H9 (cell line): ENCODE measurements at regions not wholly inside any gene's neighbourhood (a gene's known extent, or its start where the extent isn't known, plus 50 kb on each side); places are given as distances from the start of the nearest gene placed in this dataset.

Source experiments
- DNase-seq: peaks from one replicate; pipeline ENCODE4 v3.0.0-alpha.2; 2017
- H2AFZ ChIP-seq: one replicate; pipeline ENCODE4 v1.6.1; 2013; ENCODE audit warnings: mild to moderate bottlenecking, low read length, control low read depth, moderate library complexity
- H2AK5ac ChIP-seq: 2 replicates; pipeline ENCODE4 v1.6.1; 2013; ENCODE audit warnings: low read length, control low read depth, mixed read lengths; ENCODE audit not compliant: insufficient read length
- H2BK120ac ChIP-seq: one replicate; pipeline ENCODE4 v1.6.1; 2013; ENCODE audit warnings: low read depth, mild to moderate bottlenecking, low read length, control low read depth, inconsistent platforms; ENCODE audit not compliant: poor library complexity, severe bottlenecking
- H2BK12ac ChIP-seq: 2 replicates; pipeline ENCODE4 v1.6.1; 2013; ENCODE audit warnings: low read length, control low read depth, mixed read lengths, low read depth; ENCODE audit not compliant: insufficient read length
- H2BK15ac ChIP-seq: 2 replicates; pipeline ENCODE4 v1.6.1; 2013; ENCODE audit warnings: low read depth, low read length, control low read depth
- H2BK20ac ChIP-seq: one replicate; pipeline ENCODE4 v1.6.1; 2013; ENCODE audit warnings: low read depth, mild to moderate bottlenecking, low read length, control low read depth, inconsistent platforms; ENCODE audit not compliant: poor library complexity, severe bottlenecking
- H2BK5ac ChIP-seq: 2 replicates; pipeline ENCODE4 v1.6.1; 2013; ENCODE audit warnings: low read length, control low read depth, mixed read lengths; ENCODE audit not compliant: insufficient read length
- H3K14ac ChIP-seq: 2 replicates; pipeline ENCODE4 v1.6.1; 2013; ENCODE audit warnings: low read length, control low read depth; ENCODE audit not compliant: insufficient read depth
- H3K18ac ChIP-seq: 2 replicates; pipeline ENCODE4 v1.6.1; 2013; ENCODE audit warnings: low read depth, mild to moderate bottlenecking, mixed read lengths, low read length, control low read depth; ENCODE audit not compliant: insufficient read length
- H3K23ac ChIP-seq: 2 replicates; pipeline ENCODE4 v1.6.1; 2013; ENCODE audit warnings: low read length, control low read depth, mixed read lengths, low read depth; ENCODE audit not compliant: insufficient read length
- H3K23me2 ChIP-seq: 2 replicates; pipeline ENCODE4 v1.6.1; 2013; ENCODE audit warnings: low read depth, mild to moderate bottlenecking, mixed read lengths, low read length, control low read depth; ENCODE audit not compliant: insufficient read length, poor library complexity, severe bottlenecking
- H3K27ac ChIP-seq: 2 replicates; pipeline ENCODE4 v1.5.1; 2013; ENCODE audit warnings: low read length, control low read depth, mixed read lengths, low read depth; ENCODE audit not compliant: insufficient read length
- H3K27me3 ChIP-seq: 2 replicates; pipeline ENCODE4 v1.6.1; 2013; ENCODE audit warnings: low read length, control low read depth, inconsistent platforms; ENCODE audit not compliant: insufficient read depth
- H3K4ac ChIP-seq: 2 replicates; pipeline ENCODE4 v1.6.1; 2013; ENCODE audit warnings: low read depth, mild to moderate bottlenecking, control low read depth, inconsistent platforms, low read length, moderate library complexity
- H3K4me1 ChIP-seq: 2 replicates; pipeline ENCODE4 v1.6.1; 2013; ENCODE audit warnings: low read length, control low read depth, inconsistent platforms; ENCODE audit not compliant: insufficient read depth
- H3K4me2 ChIP-seq: 2 replicates; pipeline ENCODE4 v1.6.1; 2013; ENCODE audit warnings: low read length, control low read depth, mixed read lengths; ENCODE audit not compliant: insufficient read length, insufficient read depth
- H3K56ac ChIP-seq: 2 replicates; pipeline ENCODE4 v1.6.1; 2013; ENCODE audit warnings: low read depth, mild to moderate bottlenecking, mixed read lengths, low read length, control low read depth; ENCODE audit not compliant: insufficient read length
- H3K79me1 ChIP-seq: 2 replicates; pipeline ENCODE4 v1.6.1; 2013; ENCODE audit warnings: low read depth, mild to moderate bottlenecking, moderate library complexity, low read length, control low read depth, inconsistent platforms; ENCODE audit not compliant: insufficient read depth, poor library complexity, severe bottlenecking
- H3K79me2 ChIP-seq: 2 replicates; pipeline ENCODE4 v1.6.1; 2013; ENCODE audit warnings: low read length, control low read depth, inconsistent platforms; ENCODE audit not compliant: insufficient read depth
- H3K9ac ChIP-seq: 2 replicates; pipeline ENCODE4 v1.6.1; 2013; ENCODE audit warnings: low read length, control low read depth, mixed read lengths; ENCODE audit not compliant: insufficient read length; ENCODE audit errors: extremely low read depth
- H3K9me3 ChIP-seq: one replicate; pipeline ENCODE4 v1.6.1; 2013; ENCODE audit warnings: low read depth, low read length, inconsistent platforms; ENCODE audit not compliant: control insufficient read depth
- H3T11ph ChIP-seq: one replicate; pipeline ENCODE4 v1.6.1; 2013; ENCODE audit warnings: mild to moderate bottlenecking, low read length, control low read depth, inconsistent platforms
- H4K20me1 ChIP-seq: one replicate; pipeline ENCODE4 v1.6.1; 2013; ENCODE audit not compliant: control insufficient read depth, insufficient read length, insufficient read depth
- H4K5ac ChIP-seq: 2 replicates; pipeline ENCODE4 v1.6.1; 2013; ENCODE audit warnings: low read depth, mild to moderate bottlenecking, mixed read lengths, low read length, control low read depth; ENCODE audit not compliant: insufficient read length
- H4K8ac ChIP-seq: replicated peaks from 2 replicates; pipeline ENCODE4 v1.6.1; 2013; ENCODE audit warnings: low read length, control low read depth, mixed read lengths, low read depth; ENCODE audit not compliant: insufficient read length
- H4K91ac ChIP-seq: 2 replicates; pipeline ENCODE4 v1.6.1; 2013; ENCODE audit warnings: low read depth, mild to moderate bottlenecking, moderate library complexity, mixed read lengths, low read length, control low read depth; ENCODE audit not compliant: insufficient read length
- H3K27ac Mint-ChIP-seq, 3 experiments: 2 replicates in 2 of 3; 3 replicates in 1 of 3; pipeline ENCODE4 v1.8.0; 2020 to 2021; ENCODE audit warnings: mixed read lengths in 3 of 3, mild to moderate bottlenecking in 1 of 3, moderate library complexity in 1 of 3
- H3K27me3 Mint-ChIP-seq: 2 replicates; pipeline ENCODE4 v1.8.0; 2021; ENCODE audit warnings: low read depth, mild to moderate bottlenecking, moderate library complexity, mixed read lengths
- H3K36me3 Mint-ChIP-seq, 3 experiments: 2 replicates in 2 of 3; 3 replicates in 1 of 3; pipeline ENCODE4 v1.8.0; 2020 to 2021; ENCODE audit warnings: low read depth in 3 of 3, mixed read lengths in 3 of 3; ENCODE audit not compliant: insufficient read depth in 1 of 3
- H3K4me1 Mint-ChIP-seq, 2 experiments: 2 replicates each; pipeline ENCODE4 v1.8.0; 2020; ENCODE audit warnings: mixed read lengths in 2 of 2
- H3K4me3 Mint-ChIP-seq, 2 experiments: 2 replicates in 1 of 2; 3 replicates in 1 of 2; pipeline ENCODE4 v1.8.0; 2020 to 2021; ENCODE audit warnings: mild to moderate bottlenecking in 2 of 2, mixed read lengths in 2 of 2, moderate library complexity in 1 of 2
- H3K9me3 Mint-ChIP-seq, 2 experiments: 2 replicates in 1 of 2; 3 replicates in 1 of 2; pipeline ENCODE4 v1.8.0; 2020; ENCODE audit warnings: mild to moderate bottlenecking in 2 of 2, mixed read lengths in 2 of 2, moderate library complexity in 1 of 2
- CTCF ChIP-seq: fragments of 200-600 bp; sonication (generic); conservative IDR thresholded peaks from 3 replicates; pipeline ENCODE4 v1.8.0; 2021; ENCODE audit warnings: antibody characterized with exemption, mild to moderate bottlenecking
- WGBS: extraction: QIAGEN DNeasy Blood & Tissue Kit; methylation state at CpG from one replicate; pipeline ENCODE4 v1.1.7; 2013; ENCODE audit warnings: missing lambda C conversion rate, low lambda C conversion rate, mixed read lengths; ENCODE audit not compliant: insufficient read length; ENCODE audit errors: extremely low coverage; 5-methylcytosine and 5-hydroxymethylcytosine counted together

- H3K27me3 ChIP-seq: no peaks in the 10 kb centered on the region
- H3K79me1 ChIP-seq: no peaks in the 10 kb centered on the region
- H3K79me2 ChIP-seq: no peaks in the 10 kb centered on the region
- no peak overlapping the region for H4K5ac ChIP-seq
- no peak overlapping the region for H2BK12ac ChIP-seq
- H3K23me2 ChIP-seq: no peaks in the 10 kb centered on the region
- no peaks in the 10 kb centered on the region for H3K4me1 ChIP-seq
- H2BK5ac ChIP-seq: no peak overlapping the region
- H3K18ac ChIP-seq: no peak overlapping the region
- no peak overlapping the region for H2AFZ ChIP-seq
- no peak overlapping the region for H3K9ac ChIP-seq
- no peaks in the 10 kb centered on the region for H3K36me3 Mint-ChIP-seq
- no peak overlapping the region for H3K4ac ChIP-seq
- no peak overlapping the region for H3K56ac ChIP-seq
- H3K27ac Mint-ChIP-seq: no peak overlapping the region
- TF ChIP-seq CTCF: no peak
- no peak overlapping the region for H4K8ac ChIP-seq
- no peak overlapping the region for H3K4me2 ChIP-seq
- no peak for DNase-seq
- H3K27ac ChIP-seq: no peak overlapping the region
- WGBS: no CpG with 5 or more reads among the region's 4 CpGs
- H2BK120ac ChIP-seq: no peak overlapping the region
- H2AK5ac ChIP-seq: no peak overlapping the region
- H3K9me3 Mint-ChIP-seq: no peaks in the 10 kb centered on the region
- H4K91ac ChIP-seq: no peak overlapping the region
- H4K20me1 ChIP-seq: no peaks in the 10 kb centered on the region
- no peak overlapping the region for H3K14ac ChIP-seq
- no peak overlapping the region for H2BK15ac ChIP-seq
- H3K4me3 Mint-ChIP-seq: no peak overlapping the region
- no peak overlapping the region for H2BK20ac ChIP-seq
- H3K23ac ChIP-seq: no peak overlapping the region
- no peaks in the 10 kb centered on the region for H3K4me1 Mint-ChIP-seq
- no peaks in the 10 kb centered on the region for H3K9me3 ChIP-seq
- no peaks in the 10 kb centered on the region; the same call in 1 of the 2 replicates for H3K27me3 Mint-ChIP-seq
- H3T11ph ChIP-seq: no peak overlapping the region
Observed at GRCh38 chr6:21459641-21460040, 133.9 kb upstream of the SOX4 start.
